HepG2 (cell line): ENCODE measurements at regions not wholly inside any gene's neighbourhood (a gene's known extent, or its start where the extent isn't known, plus 50 kb on each side); places are given as distances from the start of the nearest gene placed in this dataset.

Experiments
- ARHGAP35 ChIP-seq: sonication (generic); formaldehyde crosslinking; IDR thresholded peaks from 2 replicates; pipeline ENCODE4 v1.9.0; 2022; ENCODE audit warnings: mild to moderate bottlenecking, inconsistent platforms, moderate library complexity, missing genetic modification reagents, borderline replicate concordance
- ATF6 ChIP-seq: sonication (generic); formaldehyde crosslinking; conservative IDR thresholded peaks from 2 replicates; pipeline ENCODE4 v1.4.0; 2020; ENCODE audit warnings: missing genetic modification reagents
- CBFB ChIP-seq: sonication (generic); formaldehyde crosslinking; IDR thresholded peaks from 2 replicates; pipeline ENCODE4 v1.4.0; 2020; ENCODE audit warnings: missing genetic modification reagents
- CENPBD1 ChIP-seq: sonication (generic); formaldehyde crosslinking; IDR thresholded peaks from 2 replicates; pipeline ENCODE4 v1.8.0; 2022; ENCODE audit warnings: missing genetic modification reagents, low read depth, mild to moderate bottlenecking, borderline replicate concordance
- DNMT1 ChIP-seq: sonication (generic); formaldehyde crosslinking; IDR thresholded peaks from 2 replicates; pipeline ENCODE4 v1.5.1; 2020; ENCODE audit warnings: mild to moderate bottlenecking, missing genetic modification reagents
- GPBP1L1 ChIP-seq: sonication (generic); formaldehyde crosslinking; IDR thresholded peaks from 2 replicates; pipeline ENCODE4 v1.5.0; 2020; ENCODE audit warnings: mild to moderate bottlenecking, missing genetic modification reagents
- HCFC1 ChIP-seq: fragments of 150-350 bp; IDR thresholded peaks from 2 replicates; pipeline ENCODE4 v1.6.1; 2014; ENCODE audit warnings: low read depth, low read length
- MAX ChIP-seq: IDR thresholded peaks from 2 replicates; pipeline ENCODE4 v1.6.1; 2012; ENCODE audit warnings: inconsistent platforms
- MTERF4 ChIP-seq: sonication (generic); formaldehyde crosslinking; IDR thresholded peaks from 2 replicates; pipeline ENCODE4 v1.8.0; 2023; ENCODE audit warnings: mild to moderate bottlenecking, missing genetic modification reagents
- NBN ChIP-seq: fragments of 450-650 bp; conservative IDR thresholded peaks from 2 replicates; pipeline ENCODE4 v1.6.1; 2017
- PITX1 ChIP-seq: sonication (generic); formaldehyde crosslinking; IDR thresholded peaks from 2 replicates; pipeline ENCODE4 v1.5.1; 2020; ENCODE audit warnings: mild to moderate bottlenecking, missing genetic modification reagents
- RAD21 ChIP-seq: fragments of 450-650 bp; formaldehyde crosslinking; IDR thresholded peaks from 2 replicates; pipeline ENCODE4 v1.5.0; 2020; ENCODE audit warnings: mild to moderate bottlenecking
- RARG ChIP-seq: sonication (generic); formaldehyde crosslinking; IDR thresholded peaks from 2 replicates; pipeline ENCODE4 v1.4.0; 2020; ENCODE audit warnings: low read depth, mild to moderate bottlenecking, missing genetic modification reagents
- SIX4 ChIP-seq: sonication (generic); formaldehyde crosslinking; IDR thresholded peaks from 2 replicates; pipeline ENCODE4 v1.4.0; 2020; ENCODE audit warnings: missing genetic modification reagents
- SNAPC2 ChIP-seq: sonication (generic); formaldehyde crosslinking; IDR thresholded peaks from 2 replicates; pipeline ENCODE4 v1.8.1; 2022; ENCODE audit warnings: mild to moderate bottlenecking, missing genetic modification reagents
- SRSF1 ChIP-seq: fragments of 200-400 bp; formaldehyde crosslinking; optimal IDR thresholded peaks from 2 replicates; pipeline ENCODE3; 2017; ENCODE audit warnings: mild to moderate bottlenecking, low read depth, low read length, moderate library complexity
- STAG1 ChIP-seq: sonication (generic); formaldehyde crosslinking; IDR thresholded peaks from 2 replicates; pipeline ENCODE4 v1.4.0; 2020; ENCODE audit warnings: missing genetic modification reagents
- TFAP4 ChIP-seq: sonication (generic); IDR thresholded peaks from 2 replicates; pipeline ENCODE4 v1.6.1; 2016; ENCODE audit warnings: low read depth, borderline replicate concordance
- TGIF2 ChIP-seq: IDR thresholded peaks from 2 replicates; pipeline ENCODE4 v1.6.1; 2016; ENCODE audit warnings: control low read depth, missing compliant biosample characterization
- ZEB1 ChIP-seq: IDR thresholded peaks from 2 replicates; pipeline ENCODE4 v1.6.1; 2012; ENCODE audit warnings: mild to moderate bottlenecking, low read depth, inconsistent platforms; ENCODE audit not compliant: insufficient replicate concordance
- ZFP41 ChIP-seq: sonication (generic); formaldehyde crosslinking; IDR thresholded peaks from 2 replicates; pipeline ENCODE4 v1.4.0; 2020; ENCODE audit warnings: mild to moderate bottlenecking, missing genetic modification reagents, borderline replicate concordance
- ZNF619 ChIP-seq: sonication (generic); formaldehyde crosslinking; IDR thresholded peaks from 2 replicates; pipeline ENCODE4 v1.4.0; 2020; ENCODE audit warnings: mild to moderate bottlenecking, missing genetic modification reagents
- ZNF703 ChIP-seq: sonication (generic); formaldehyde crosslinking; IDR thresholded peaks from 2 replicates; pipeline ENCODE4 v1.5.1; 2020; ENCODE audit warnings: missing genetic modification reagents, mild to moderate bottlenecking, moderate library complexity, borderline replicate concordance
- ZNF724P ChIP-seq: sonication (generic); formaldehyde crosslinking; IDR thresholded peaks from 2 replicates; pipeline ENCODE4 v1.8.0; 2022; ENCODE audit warnings: missing genetic modification reagents, borderline replicate concordance
- ZNF839 ChIP-seq: sonication (generic); formaldehyde crosslinking; IDR thresholded peaks from 2 replicates; pipeline ENCODE4 v1.4.0; 2020; ENCODE audit warnings: missing genetic modification reagents, mild to moderate bottlenecking, borderline replicate concordance
- ZSCAN21 ChIP-seq: sonication (generic); formaldehyde crosslinking; IDR thresholded peaks from 2 replicates; pipeline ENCODE4 v1.8.0; 2022; ENCODE audit warnings: mild to moderate bottlenecking, missing genetic modification reagents, moderate library complexity, borderline replicate concordance

- TF ChIP-seq ATF6 (CRISPR knock-in tag) (no peak), RARG (no peak), ZEB1 (peak; percentile 45), TGIF2 (no peak), ZSCAN21 (CRISPR knock-in tag) (no peak), DNMT1 (CRISPR knock-in tag) (no peak), RAD21 (no peak), ZNF839 (CRISPR knock-in tag) (no peak), TFAP4 (peak; percentile 60; the same call in 1 of the 2 replicates), ZFP41 (CRISPR knock-in tag) (no peak), GPBP1L1 (CRISPR knock-in tag) (no peak), SIX4 (no peak), ZNF619 (CRISPR knock-in tag) (no peak), ZNF703 (CRISPR knock-in tag) (no peak; the same call in 1 of the 2 replicates), ZNF724P (no peak), SNAPC2 (CRISPR knock-in tag) (no peak), CBFB (CRISPR knock-in tag) (no peak), PITX1 (peak; percentile 45; the same call in 1 of the 2 replicates), MTERF4 (CRISPR knock-in tag) (no peak), SRSF1 (no peak), NBN (no peak), HCFC1 (no peak), ARHGAP35 (no peak), STAG1 (CRISPR knock-in tag) (no peak), MAX (peak; percentile 57; the same call in 1 of the 2 replicates), CENPBD1 (CRISPR knock-in tag) (no peak)
Measured at GRCh38 chr5:88128813-88129212, 139.8 kb downstream of the TMEM161B start (continued).
